ENCODE measurements at regions not wholly inside any gene's neighbourhood (a gene's known extent, or its start where the extent isn't known, plus 50 kb on each side); places are given as distances from the start of the nearest gene placed in this dataset.
"Not testable (repeated sequence)": the region's sequence is repeated elsewhere in the genome, so short reads cannot be mapped to it uniquely, and the experiment has no call there.

DNA sequence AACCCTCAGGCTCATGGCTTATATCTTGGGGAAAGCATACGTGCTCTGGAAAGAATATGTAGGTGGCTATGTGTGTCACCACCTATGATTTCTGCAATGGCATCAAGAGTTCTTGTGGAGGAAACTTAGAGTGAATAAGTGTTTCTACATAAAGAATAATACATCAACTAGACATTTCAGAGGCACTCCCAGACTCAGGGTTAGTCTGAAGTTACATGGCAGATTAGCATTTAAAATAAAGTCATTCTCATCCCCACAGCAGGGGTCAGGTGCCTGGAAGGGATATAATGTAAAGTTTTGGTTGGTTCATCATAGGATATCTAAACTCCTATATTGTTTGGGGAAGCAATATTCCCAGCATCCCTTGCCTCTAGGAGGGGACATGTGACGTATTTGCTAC is 182.1 kb downstream of the PCTP start (continued):
- TF ChIP-seq BRCA1 (IDR thresholded peaks at IDR 0.05; ENCODE audit: low read depth, low read length) (no peak), BMI1 (IDR thresholded peaks at IDR 0.05; ENCODE audit: borderline replicate concordance) (no peak), ZNF217 (IDR thresholded peaks at IDR 0.05) (no peak)

DNA sequence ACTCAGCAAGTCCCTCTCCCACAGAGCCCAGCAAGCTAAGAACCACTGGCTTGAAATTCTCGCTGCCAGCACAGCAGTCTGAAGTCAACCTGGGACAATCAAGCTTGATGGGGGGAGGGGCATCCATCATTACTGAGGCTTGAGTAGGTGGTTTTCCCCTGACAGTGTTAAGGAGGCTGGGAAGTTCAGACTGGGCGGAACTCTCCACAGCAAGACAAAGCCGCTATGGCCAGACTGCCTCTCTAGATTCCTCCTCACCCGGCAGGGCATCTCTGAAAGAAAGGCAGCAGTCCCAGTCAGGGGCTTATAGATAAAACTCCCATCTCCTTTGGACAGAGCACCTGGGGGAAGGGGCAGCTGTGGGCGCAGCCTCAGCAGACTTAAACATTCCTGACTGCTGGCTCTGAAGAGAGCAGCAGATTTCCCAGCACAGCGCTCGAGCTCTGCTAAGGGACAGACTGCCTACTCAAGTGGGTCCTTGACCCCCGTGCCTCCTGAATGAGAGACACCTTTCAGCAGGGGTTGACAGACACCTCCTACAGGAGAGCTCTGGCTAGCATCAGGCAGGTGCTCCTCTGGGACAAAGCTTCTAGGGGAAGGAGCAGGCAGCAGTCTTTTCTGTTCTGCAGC is 188.4 kb downstream of the PCTP start:
- H3K27ac ChIP-seq (ENCODE audit: control insufficient read depth, insufficient read depth); DNase-seq (ENCODE audit: low read depth, low spot score); intact Hi-C loops (cut with micrococcal nuclease; ENCODE audit: unreplicated experiment); H3K79me2 ChIP-seq (ENCODE audit: control insufficient read depth, insufficient read depth, low read length); H3K36me3 ChIP-seq (ENCODE audit: control insufficient read depth in 2 of 2, insufficient read depth in 2 of 2, low read length in 1 of 2); RAD21 ChIA-PET (ENCODE audit: unreplicated experiment); H2AFZ ChIP-seq (ENCODE audit: control insufficient read depth, low read depth, low read length); SMC1A ChIA-PET (ENCODE audit: uncharacterized antibody, unreplicated experiment); H3K9ac ChIP-seq (ENCODE audit: control insufficient read depth, insufficient read depth, low read length); H3K27me3 ChIP-seq (replicated peaks in 1 of 2; ENCODE audit: control insufficient read depth in 2 of 2, insufficient read depth in 2 of 2, low read length in 1 of 2); ATAC-seq; in situ Hi-C loops (cut with MboI); H3K4me3 ChIP-seq; H4K20me1 ChIP-seq (ENCODE audit: control insufficient read depth, insufficient read depth); H3K4me1 ChIP-seq (ENCODE audit: control insufficient read depth, insufficient read depth, low read length); CTCF ChIA-PET; FAIRE-seq; H3K9me3 ChIP-seq (replicated peaks; ENCODE audit: control insufficient read depth, insufficient read depth, low read length); BruUV-seq (replicated peaks); H3K4me2 ChIP-seq (ENCODE audit: control insufficient read depth, insufficient read depth); POLR2A ChIA-PET: not testable (repeated sequence)
- 21% methylated on average over 8 of the region's 8 CpGs for WGBS (ENCODE audit: insufficient coverage, insufficient replicate concordance, low lambda C conversion rate, missing lambda C conversion rate)

DNA sequence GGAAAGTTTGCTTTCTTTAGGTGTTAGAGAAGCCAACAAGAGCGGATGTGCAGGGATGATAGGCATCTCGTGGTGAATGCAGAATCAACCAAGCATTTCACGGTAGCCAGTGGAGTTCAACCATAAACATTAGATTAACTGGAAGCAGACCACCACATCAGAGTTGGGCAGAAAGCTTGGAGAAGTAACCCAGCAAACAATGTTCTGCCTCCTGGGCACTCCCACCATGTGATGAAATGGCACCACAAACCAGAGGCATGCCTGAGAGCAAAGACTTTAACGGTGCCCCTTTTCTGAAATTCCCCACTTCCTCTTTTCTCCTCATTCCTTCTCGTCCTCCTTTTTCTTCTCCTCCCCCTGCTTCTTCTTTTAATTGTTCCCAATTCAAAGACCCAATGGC is 193.5 kb upstream of the ANKFN1 start:
- Histone ChIP-seq H4K20me1 (ENCODE audit: control insufficient read depth, insufficient read depth) (no peaks in the 10 kb centered on the region), H3K4me2 (ENCODE audit: control insufficient read depth, insufficient read depth) (no peak overlapping the region), H2AFZ (ENCODE audit: control insufficient read depth, low read depth, low read length) (no peak overlapping the region), H3K4me1 (ENCODE audit: control insufficient read depth, insufficient read depth, low read length) (no peaks in the 10 kb centered on the region), H3K27ac (ENCODE audit: control insufficient read depth, insufficient read depth) (no peak overlapping the region), H3K4me3 (no peak overlapping the region), H3K9ac (ENCODE audit: control insufficient read depth, insufficient read depth, low read length) (no peak overlapping the region), H3K36me3 (ENCODE audit: control insufficient read depth in 2 of 2, insufficient read depth in 2 of 2, low read length in 1 of 2) (no peaks in the 10 kb centered on the region), H3K9me3 (replicated peaks; ENCODE audit: control insufficient read depth, insufficient read depth, low read length) (no peaks in the 10 kb centered on the region), H3K79me2 (ENCODE audit: control insufficient read depth, insufficient read depth, low read length) (no peaks in the 10 kb centered on the region), H3K27me3 (replicated peaks in 1 of 2; ENCODE audit: control insufficient read depth in 2 of 2, insufficient read depth in 2 of 2, low read length in 1 of 2) (no peaks in the 10 kb centered on the region; a peak in 1 of 4 replicates)
- CTCF ChIA-PET: no interaction called here
- DNase-seq (ENCODE audit: low read depth, low spot score) (no peak), FAIRE-seq (no peak), ATAC-seq (no peak)
- POLR2A ChIA-PET: no interaction called here
- TF ChIP-seq RCOR1 (conservative IDR thresholded peaks at IDR 0.05; ENCODE audit: low read depth, low read length) (no peak), SPI1 (IDR thresholded peaks at IDR 0.05; ENCODE audit: borderline replicate concordance, insufficient read depth, low read depth, low read length) (peak; percentile 64; the same call in 1 of the 2 replicates)
- no TSS peak for BruUV-seq (replicated peaks)
- SMC1A ChIA-PET (ENCODE audit: uncharacterized antibody, unreplicated experiment): no interaction called here
- in situ Hi-C loops (cut with MboI) (no loop called here), intact Hi-C loops (cut with micrococcal nuclease; ENCODE audit: unreplicated experiment) (no loop called here)
- 17% methylated on average over 5 of the region's 5 CpGs for WGBS (ENCODE audit: insufficient coverage, insufficient replicate concordance, low lambda C conversion rate, missing lambda C conversion rate)
- RAD21 ChIA-PET (ENCODE audit: unreplicated experiment): no interaction called here
